HG03196 (cell line): ENCODE measurements at regions not wholly inside any gene's neighbourhood (a gene's known extent, or its start where the extent isn't known, plus 50 kb on each side); places are given as distances from the start of the nearest gene placed in this dataset.

Experiments
- ATAC-seq: cut with Tn5 transposase; IDR thresholded peaks from one replicate; pipeline ENCODE4 v1.9.1; 2021; ENCODE audit not compliant: unreplicated experiment

- ATAC-seq = no peak
Observed at GRCh38 chr12:58513852-58514251, 406.5 kb downstream of the LRIG3 start.

DNA sequence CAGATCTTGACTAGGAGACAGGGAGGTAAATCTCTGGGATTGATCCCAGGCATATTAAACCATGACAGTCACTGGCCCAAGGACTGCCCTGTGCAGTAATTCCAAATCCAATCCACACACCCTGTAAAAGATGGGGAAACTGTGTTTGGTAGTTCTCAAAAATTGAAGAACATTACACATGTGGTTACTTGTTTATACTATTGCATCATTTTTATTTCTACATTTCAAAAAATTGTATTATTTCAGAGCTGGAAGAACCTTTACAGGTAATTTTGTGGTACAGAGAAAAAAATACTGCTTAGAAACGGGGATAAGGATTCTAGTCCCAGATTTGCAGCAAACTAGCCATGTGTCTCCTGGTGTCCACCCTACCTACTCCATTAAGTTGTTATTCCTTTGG, 400.5 kb downstream of the LRIG3 start:
- ATAC-seq = no peak

DNA sequence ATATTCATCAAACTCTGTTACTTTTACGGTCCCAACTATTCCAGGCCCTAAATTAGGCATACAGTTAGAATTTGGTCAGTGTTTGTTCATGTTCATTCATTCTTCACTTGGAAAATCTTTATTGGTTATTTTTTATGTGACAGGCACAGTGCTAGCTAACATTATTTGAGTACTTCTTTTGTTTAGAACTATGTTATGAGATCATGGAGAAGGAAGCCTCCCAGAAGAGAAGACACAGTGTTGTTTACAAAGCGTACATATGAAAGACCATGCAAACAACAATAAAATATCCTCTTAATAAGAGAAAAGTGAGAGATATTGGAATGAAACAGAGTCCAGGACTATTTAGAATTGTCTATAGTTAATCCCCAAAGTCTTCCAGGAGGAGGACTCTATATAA, 399.2 kb downstream of the LRIG3 start:
- no peak for ATAC-seq

DNA sequence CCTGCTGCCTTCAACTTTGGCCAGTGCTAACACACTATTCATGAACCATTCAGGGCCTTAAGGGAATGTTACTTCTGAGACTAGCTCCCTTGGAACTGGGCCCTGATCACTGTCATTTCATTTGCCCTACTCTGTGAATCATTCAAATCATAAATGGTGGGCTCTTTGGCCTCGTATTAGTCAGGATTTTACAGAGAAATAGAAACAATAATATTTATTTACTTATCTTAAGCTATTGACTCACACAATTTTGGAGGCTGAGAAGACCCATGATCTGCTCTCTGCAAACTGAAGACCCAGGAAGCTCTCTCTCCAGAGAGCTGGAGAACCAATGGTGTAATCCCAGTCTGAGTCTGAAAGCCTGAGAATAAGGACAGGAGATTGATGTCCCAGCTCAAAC, 398.5 kb downstream of the LRIG3 start:
- ATAC-seq = no peak

- ATAC-seq = no peak
Observed at GRCh38 chr12:58523360-58523759, 396.9 kb downstream of the LRIG3 start.

- no peak for ATAC-seq
Observed at GRCh38 chr12:58528271-58528670, 392.0 kb downstream of the LRIG3 start.

DNA sequence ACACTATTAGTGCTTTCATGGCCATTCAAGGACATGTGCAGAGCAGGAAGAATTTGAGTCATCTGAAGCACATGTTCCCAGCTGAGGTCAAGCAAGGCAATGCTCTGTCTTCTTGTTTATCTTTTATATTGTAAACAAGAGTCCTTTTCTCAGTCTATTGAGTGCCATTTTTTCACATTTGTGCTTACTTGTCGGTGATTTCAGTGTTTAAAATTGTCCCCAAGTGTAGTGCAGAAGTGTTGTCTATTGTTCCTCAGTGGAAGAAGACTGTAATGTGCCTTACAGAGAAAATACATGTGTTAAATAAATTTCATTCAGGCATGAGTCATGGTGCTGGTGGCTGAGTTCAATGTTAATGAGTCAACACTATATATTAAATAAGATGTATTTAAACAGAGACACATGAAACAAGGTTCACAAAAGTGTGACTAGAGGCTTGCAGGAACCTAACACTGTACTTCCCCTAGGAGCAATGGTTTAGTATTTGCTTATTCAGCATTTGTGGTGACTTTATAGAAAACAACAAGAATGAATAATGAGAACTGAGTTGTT, 391.1 kb downstream of the LRIG3 start:
- ATAC-seq = no peak

GRCh38 chr12:58529897-58530741, 390.2 kb downstream of the LRIG3 start:
- no peak for ATAC-seq

GRCh38 chr12:58530742-58531062, 389.6 kb downstream of the LRIG3 start:
- ATAC-seq = no peak

GRCh38 chr12:58532855-58533608, 387.3 kb downstream of the LRIG3 start:
- ATAC-seq = no peak

DNA sequence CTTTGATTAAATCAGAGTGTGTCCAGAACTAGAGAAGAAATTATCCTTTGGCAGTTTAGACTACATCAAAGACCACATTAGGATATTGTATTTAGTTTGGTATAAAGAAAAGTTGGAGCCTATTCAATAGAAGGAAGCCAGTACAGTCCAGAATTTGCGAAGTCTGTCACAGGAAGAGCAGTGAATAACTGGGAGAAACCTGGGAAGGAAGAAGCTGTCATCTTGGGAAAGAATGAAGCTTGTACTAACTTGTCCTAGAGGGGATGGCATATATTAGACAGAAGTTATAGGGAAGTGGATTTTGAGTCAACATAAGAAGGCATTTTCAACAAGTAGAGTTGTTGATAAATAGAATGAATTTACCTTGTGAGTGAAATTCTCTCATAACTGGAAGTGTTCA, 386.7 kb downstream of the LRIG3 start:
- ATAC-seq = no peak

DNA sequence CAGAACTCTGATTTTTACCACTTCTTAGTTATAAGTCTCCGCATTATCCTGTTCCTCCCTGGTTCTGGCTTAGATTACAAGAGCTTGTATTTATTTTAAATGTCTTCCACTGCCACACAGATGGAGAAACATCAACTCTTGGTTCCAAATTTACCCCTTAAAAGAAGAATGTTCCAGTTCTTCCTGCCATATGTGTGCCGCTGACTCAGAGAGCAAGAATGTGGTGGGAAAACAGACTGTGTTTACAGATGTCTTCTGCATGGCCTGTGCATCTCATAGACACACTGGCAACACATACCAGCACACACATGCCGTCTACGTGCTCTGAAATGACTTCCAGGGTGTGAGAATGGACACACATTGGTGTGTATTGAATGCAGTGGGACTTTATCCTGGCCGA, 383.0 kb downstream of the LRIG3 start:
- no peak for ATAC-seq

DNA sequence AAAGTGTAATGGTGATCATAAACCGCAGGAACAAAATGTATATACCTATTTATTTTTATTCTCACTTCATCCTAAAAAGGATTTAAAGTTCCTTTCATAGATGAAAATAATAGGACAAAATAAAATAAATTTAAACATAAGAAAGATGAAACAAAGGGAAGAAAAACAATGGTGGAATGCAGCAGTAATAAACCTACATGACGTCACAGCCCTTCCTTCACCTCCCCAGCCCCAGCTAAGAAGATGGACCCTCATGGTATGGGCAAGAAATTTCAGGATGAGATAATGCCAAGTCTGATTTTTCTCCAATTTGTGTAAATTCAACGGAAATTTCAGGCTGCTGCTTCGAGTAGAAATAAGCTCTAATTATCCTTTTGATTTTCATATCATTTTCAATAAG, 381.0 kb downstream of the LRIG3 start:
- no peak for ATAC-seq

DNA sequence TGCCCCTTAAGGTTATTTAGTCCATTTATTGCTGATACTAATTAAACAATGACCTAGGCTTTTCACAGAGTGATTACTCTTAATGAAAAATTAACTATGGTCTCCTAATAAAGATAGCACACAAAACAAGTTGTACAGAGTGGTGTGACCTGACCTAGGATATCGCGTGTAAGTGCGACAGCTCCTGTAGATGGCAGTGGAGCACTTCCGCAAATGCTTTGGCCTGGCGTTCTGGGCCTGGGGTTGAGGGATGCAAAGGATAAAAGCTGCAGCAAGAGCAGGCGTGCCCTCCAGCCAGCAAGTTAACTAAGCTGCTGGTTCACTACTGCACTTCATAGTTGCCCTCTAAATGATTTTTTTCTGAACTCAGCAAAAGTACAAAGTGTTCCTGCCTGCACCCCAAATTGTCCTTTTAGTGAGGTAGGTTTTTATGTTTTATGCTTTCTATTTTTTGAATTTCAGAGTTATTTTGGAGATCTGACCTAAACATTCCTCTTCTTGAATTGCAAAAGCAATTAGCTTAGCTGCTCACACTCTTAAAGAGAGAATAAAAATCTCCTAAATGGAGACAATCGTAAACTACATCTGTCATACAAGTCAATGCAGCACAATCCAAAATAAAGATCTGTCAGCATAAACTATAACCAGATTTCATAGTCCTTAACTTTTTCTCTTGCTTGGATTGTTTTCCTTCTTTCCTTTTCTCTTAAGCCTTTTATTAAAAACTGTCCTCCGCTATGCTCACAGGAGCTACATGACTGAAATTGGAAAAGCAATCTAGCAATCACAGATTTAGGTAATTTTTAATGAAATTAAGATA, 379.6 kb downstream of the LRIG3 start:
- peak; percentile 68 for ATAC-seq

DNA sequence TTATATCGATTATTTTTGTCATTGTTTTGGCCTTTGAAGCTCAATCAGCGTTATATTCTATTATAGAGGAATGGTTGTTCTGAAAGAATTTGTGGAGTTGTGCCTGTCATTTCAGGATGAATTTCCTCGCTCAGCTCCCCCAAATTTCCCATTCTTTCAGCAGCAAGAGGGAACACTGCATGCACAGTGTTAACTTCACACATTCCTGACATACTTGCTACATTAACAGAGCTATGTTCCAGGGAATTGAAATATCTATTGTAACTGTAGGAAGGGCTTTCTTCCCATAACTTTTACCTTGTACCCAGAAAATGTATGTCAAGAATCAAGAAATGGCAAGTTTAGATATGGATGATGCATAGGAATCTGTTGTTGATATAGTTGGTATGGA, 379.0 kb downstream of the LRIG3 start:
- no peak for ATAC-seq

- ATAC-seq = no peak
Observed at GRCh38 chr12:58544281-58544680, 376.0 kb downstream of the LRIG3 start.

DNA sequence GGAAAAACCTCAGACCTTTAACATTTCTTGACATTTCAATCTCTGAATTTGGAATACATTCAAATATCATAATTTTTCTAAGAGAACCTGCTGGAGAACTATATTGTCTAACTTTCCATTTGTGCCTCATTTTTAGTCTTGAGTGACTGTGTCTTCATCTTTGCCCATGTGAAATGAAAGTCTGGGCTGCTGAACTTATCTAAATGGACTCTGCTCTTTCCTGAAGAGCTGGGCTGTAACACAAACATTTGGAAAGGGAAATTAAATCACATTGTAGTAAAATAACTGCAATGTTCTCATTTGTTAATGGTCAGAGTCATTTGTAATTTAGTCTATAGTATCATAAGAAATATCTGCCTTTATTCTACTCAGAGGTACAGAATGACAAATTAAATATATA, 373.1 kb downstream of the LRIG3 start:
- no peak for ATAC-seq

GRCh38 chr12:58548801-58549200, 371.5 kb downstream of the LRIG3 start:
- no peak for ATAC-seq

DNA sequence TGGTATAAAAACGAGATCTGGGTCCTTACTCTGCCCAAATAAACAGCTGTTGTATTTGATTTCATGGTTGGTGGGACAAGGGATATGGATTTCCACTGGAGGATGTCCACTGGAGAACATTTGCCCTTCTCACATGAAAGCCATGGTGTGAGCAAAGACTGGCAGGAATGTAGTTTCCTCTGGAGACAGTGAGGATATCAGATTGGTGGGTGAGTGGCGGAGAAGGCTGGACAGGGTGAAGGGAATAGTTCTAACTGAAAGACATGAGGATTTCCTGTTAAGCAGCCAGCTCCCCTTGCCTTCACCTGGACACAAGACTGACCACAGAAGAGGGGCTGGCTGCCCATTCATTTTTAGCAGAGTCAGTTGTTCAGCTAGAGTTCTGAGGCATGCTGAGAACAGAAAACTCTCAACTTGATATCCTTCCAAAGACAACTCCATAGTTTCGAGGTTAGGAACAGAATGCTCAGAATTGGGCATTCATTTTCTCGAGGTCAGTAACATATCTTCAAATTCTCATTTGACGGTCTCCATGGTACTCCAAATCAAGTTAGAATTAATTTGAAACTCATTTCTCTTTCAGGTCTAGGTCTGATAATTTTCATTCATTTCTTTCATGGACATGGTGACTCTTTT, 365.7 kb downstream of the LRIG3 start:
- ATAC-seq = no peak

- no peak for ATAC-seq
Observed at GRCh38 chr12:58557171-58557570, 363.1 kb downstream of the LRIG3 start.

- no peak for ATAC-seq
Observed at GRCh38 chr12:58557661-58558060, 362.6 kb downstream of the LRIG3 start.
